ENCODE measurements at regions not wholly inside any gene's neighbourhood (a gene's known extent, or its start where the extent isn't known, plus 50 kb on each side); places are given as distances from the start of the nearest gene placed in this dataset.

DNA sequence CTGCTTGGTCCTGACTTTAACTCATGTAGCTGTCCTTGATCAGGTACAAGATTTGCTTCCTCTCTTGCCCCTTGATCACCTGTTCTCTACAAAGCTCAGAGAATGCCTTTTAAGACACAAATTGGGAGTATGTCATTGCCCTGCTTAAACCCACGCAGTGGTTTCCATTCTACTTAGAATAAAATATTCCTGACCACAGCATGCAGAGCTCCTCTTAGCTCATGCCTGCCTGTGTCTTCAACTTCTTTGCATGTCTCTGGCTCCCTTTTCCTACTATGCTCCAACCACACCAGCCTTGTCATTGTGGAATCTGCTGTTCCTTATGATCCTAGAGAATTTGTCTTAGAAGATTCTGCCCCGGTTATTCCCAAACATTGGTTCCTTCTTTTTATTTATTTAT is 393.1 kb downstream of the RRAGC start:
- Histone ChIP-seq H3K4ac (ENCODE audit: low read depth, low read length) (no peak overlapping the region), H3K9ac (ENCODE audit: low read length) (no peak overlapping the region), H3K56ac (ENCODE audit: low read length) (no peak overlapping the region), H2BK120ac (ENCODE audit: low read depth, low read length) (no peak overlapping the region), H3K23ac (ENCODE audit: low read length) (no peak overlapping the region), H2BK5ac (ENCODE audit: low read length) (no peak overlapping the region), H3K4me3 (ENCODE audit: low read length) (no peak overlapping the region), H3K27me3 (ENCODE audit: insufficient read depth, low read length, poor library complexity) (no peaks in the 10 kb centered on the region), H3K4me1 (ENCODE audit: control insufficient read depth, low read depth, low read length) (peaks cover 4% of the 10 kb centered on the region), H3K36me3 (ENCODE audit: control insufficient read depth, insufficient read depth, low read length) (no peaks in the 10 kb centered on the region), H3K18ac (ENCODE audit: low read length) (no peak overlapping the region), H4K8ac (ENCODE audit: low read depth, low read length) (no peak overlapping the region), H2BK15ac (replicated peaks; ENCODE audit: low read depth) (no peak overlapping the region), H3K27ac (ENCODE audit: low read depth, low read length) (no peak overlapping the region), H2AK5ac (ENCODE audit: low read length) (no peak overlapping the region), H3K4me2 (ENCODE audit: low read length) (no peak overlapping the region), H4K5ac (ENCODE audit: low read length) (no peak overlapping the region), H3K79me2 (ENCODE audit: control insufficient read depth, insufficient read depth, low read length) (no peaks in the 10 kb centered on the region), H3K79me1 (ENCODE audit: low read length) (no peaks in the 10 kb centered on the region)
- DNase-seq = no peak
- no CpG with 5 or more reads among the region's 2 CpGs for WGBS (ENCODE audit: extremely low coverage, insufficient coverage, low lambda C conversion rate)

DNA sequence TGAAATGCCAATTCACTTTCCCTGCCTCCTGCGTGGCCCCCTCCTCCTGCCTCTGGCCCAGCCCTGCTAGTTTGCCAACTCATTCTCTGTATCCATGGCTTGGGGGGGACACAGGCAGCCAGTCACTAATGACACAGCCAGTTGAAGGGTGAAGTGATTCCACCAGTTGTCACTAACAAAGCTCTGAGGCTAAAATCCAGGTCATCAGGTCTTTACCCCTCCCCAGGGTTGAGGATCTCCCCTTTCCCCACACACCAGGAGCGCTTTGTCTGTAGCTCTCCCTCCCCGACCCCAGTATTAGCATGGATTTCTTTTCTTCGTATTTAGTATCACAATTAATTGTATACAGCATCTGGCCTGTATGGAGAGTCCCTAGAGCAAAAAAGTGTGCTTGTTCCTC is 394.1 kb downstream of the RRAGC start:
- no peak overlapping the region for H2BK5ac ChIP-seq (ENCODE audit: low read length)
- no peaks in the 10 kb centered on the region for H3K79me2 ChIP-seq (ENCODE audit: control insufficient read depth, insufficient read depth, low read length)
- H3K9ac ChIP-seq (ENCODE audit: low read length) = no peak overlapping the region
- no peaks in the 10 kb centered on the region for H3K79me1 ChIP-seq (ENCODE audit: low read length)
- H3K36me3 ChIP-seq (ENCODE audit: control insufficient read depth, insufficient read depth, low read length) = no peaks in the 10 kb centered on the region
- WGBS (ENCODE audit: extremely low coverage, insufficient coverage, low lambda C conversion rate) = no CpG with 5 or more reads among the region's 4 CpGs
- H2BK15ac ChIP-seq (replicated peaks; ENCODE audit: low read depth) = no peak overlapping the region
- no peak overlapping the region for H3K56ac ChIP-seq (ENCODE audit: low read length)
- H3K18ac ChIP-seq (ENCODE audit: low read length) = no peak overlapping the region
- no peak overlapping the region for H3K4me2 ChIP-seq (ENCODE audit: low read length)
- no peak overlapping the region for H4K5ac ChIP-seq (ENCODE audit: low read length)
- H3K27me3 ChIP-seq (ENCODE audit: insufficient read depth, low read length, poor library complexity) = no peaks in the 10 kb centered on the region
- no peak overlapping the region for H3K4ac ChIP-seq (ENCODE audit: low read depth, low read length)
- no peak overlapping the region for H3K4me3 ChIP-seq (ENCODE audit: low read length)
- no peak overlapping the region for H2AK5ac ChIP-seq (ENCODE audit: low read length)
- peaks cover 4% of the 10 kb centered on the region for H3K4me1 ChIP-seq (ENCODE audit: control insufficient read depth, low read depth, low read length)
- no peak overlapping the region for H4K8ac ChIP-seq (ENCODE audit: low read depth, low read length)
- H2BK120ac ChIP-seq (ENCODE audit: low read depth, low read length) = no peak overlapping the region
- no peak overlapping the region for H3K23ac ChIP-seq (ENCODE audit: low read length)
- DNase-seq = no peak
- H3K27ac ChIP-seq (ENCODE audit: low read depth, low read length) = no peak overlapping the region

DNA sequence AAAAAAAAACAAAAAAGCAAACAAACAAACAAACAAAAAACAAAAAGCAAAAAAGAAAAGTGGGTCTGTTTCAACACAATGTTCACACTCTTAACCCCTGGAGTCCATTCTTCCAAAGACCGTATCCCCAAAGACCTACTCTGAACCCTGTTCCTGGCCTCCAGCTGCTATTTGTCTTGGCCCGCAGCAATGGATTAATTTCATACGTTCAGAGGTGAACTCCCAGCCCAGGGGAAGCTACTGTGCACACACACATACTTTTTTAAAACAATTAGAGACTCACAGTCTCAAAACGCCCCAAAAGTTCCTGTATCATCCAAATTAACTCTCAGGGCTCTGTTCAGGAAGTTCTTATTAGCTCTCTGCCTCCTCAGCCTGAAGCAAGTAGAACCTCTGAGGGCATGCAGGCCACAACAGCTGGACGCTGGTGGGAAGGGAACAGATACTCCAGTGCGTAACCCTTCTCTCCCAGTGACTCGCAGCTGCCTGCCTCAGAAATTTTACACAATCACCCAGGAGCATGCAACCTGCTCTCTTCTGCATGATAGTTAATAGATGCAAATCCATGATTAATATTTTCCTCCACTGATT is 395.4 kb downstream of the RRAGC start:
- Histone ChIP-seq H4K8ac (ENCODE audit: low read depth, low read length) (no peak overlapping the region), H3K36me3 (ENCODE audit: control insufficient read depth, insufficient read depth, low read length) (no peaks in the 10 kb centered on the region), H3K23ac (ENCODE audit: low read length) (no peak overlapping the region), H3K18ac (ENCODE audit: low read length) (no peak overlapping the region), H3K79me2 (ENCODE audit: control insufficient read depth, insufficient read depth, low read length) (no peaks in the 10 kb centered on the region), H3K9ac (ENCODE audit: low read length) (no peak overlapping the region), H3K79me1 (ENCODE audit: low read length) (no peaks in the 10 kb centered on the region), H2BK5ac (ENCODE audit: low read length) (no peak overlapping the region), H2BK120ac (ENCODE audit: low read depth, low read length) (no peak overlapping the region), H3K27ac (ENCODE audit: low read depth, low read length) (no peak overlapping the region), H3K27me3 (ENCODE audit: insufficient read depth, low read length, poor library complexity) (no peaks in the 10 kb centered on the region), H2BK15ac (replicated peaks; ENCODE audit: low read depth) (no peak overlapping the region), H3K56ac (ENCODE audit: low read length) (no peak overlapping the region), H3K4ac (ENCODE audit: low read depth, low read length) (no peak overlapping the region), H2AK5ac (ENCODE audit: low read length) (no peak overlapping the region), H3K4me2 (ENCODE audit: low read length) (no peak overlapping the region), H3K4me1 (ENCODE audit: control insufficient read depth, low read depth, low read length) (peaks cover 4% of the 10 kb centered on the region), H3K4me3 (ENCODE audit: low read length) (no peak overlapping the region), H4K5ac (ENCODE audit: low read length) (no peak overlapping the region)
- DNase-seq = no peak
- no CpG with 5 or more reads among the region's 7 CpGs for WGBS (ENCODE audit: extremely low coverage, insufficient coverage, low lambda C conversion rate)

DNA sequence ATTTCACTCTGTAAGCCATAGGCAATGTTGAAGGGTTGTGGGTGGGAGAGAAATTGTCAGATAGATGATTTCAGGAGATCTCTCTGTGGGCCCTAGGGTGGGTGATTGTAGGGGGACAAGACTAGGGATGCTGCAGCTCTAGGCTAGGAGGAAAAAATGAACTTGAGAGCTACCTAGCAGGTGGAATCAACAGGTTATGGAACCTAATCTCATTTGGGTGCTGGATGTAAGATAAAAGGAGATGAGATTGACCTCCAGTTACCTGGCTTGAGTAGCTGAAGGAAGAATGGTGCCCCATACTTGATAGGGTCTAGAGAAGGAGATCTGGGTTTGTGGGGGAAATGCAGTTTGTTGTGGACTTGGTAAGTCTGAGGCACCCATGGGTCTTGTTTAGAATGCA is 396.5 kb downstream of the RRAGC start:
- Histone ChIP-seq H3K36me3 (ENCODE audit: control insufficient read depth, insufficient read depth, low read length) (no peaks in the 10 kb centered on the region), H3K23ac (ENCODE audit: low read length) (no peak overlapping the region), H3K4ac (ENCODE audit: low read depth, low read length) (no peak overlapping the region), H3K79me1 (ENCODE audit: low read length) (no peaks in the 10 kb centered on the region), H3K18ac (ENCODE audit: low read length) (no peak overlapping the region), H2BK5ac (ENCODE audit: low read length) (no peak overlapping the region), H3K27me3 (ENCODE audit: insufficient read depth, low read length, poor library complexity) (no peaks in the 10 kb centered on the region), H4K5ac (ENCODE audit: low read length) (no peak overlapping the region), H3K56ac (ENCODE audit: low read length) (no peak overlapping the region), H3K79me2 (ENCODE audit: control insufficient read depth, insufficient read depth, low read length) (no peaks in the 10 kb centered on the region), H2AK5ac (ENCODE audit: low read length) (no peak overlapping the region), H4K8ac (ENCODE audit: low read depth, low read length) (no peak overlapping the region), H2BK120ac (ENCODE audit: low read depth, low read length) (no peak overlapping the region), H3K9ac (ENCODE audit: low read length) (no peak overlapping the region), H3K27ac (ENCODE audit: low read depth, low read length) (no peak overlapping the region), H3K4me2 (ENCODE audit: low read length) (no peak overlapping the region), H3K4me3 (ENCODE audit: low read length) (no peak overlapping the region), H2BK15ac (replicated peaks; ENCODE audit: low read depth) (no peak overlapping the region), H3K4me1 (ENCODE audit: control insufficient read depth, low read depth, low read length) (peaks cover 4% of the 10 kb centered on the region)
- no peak for DNase-seq

DNA sequence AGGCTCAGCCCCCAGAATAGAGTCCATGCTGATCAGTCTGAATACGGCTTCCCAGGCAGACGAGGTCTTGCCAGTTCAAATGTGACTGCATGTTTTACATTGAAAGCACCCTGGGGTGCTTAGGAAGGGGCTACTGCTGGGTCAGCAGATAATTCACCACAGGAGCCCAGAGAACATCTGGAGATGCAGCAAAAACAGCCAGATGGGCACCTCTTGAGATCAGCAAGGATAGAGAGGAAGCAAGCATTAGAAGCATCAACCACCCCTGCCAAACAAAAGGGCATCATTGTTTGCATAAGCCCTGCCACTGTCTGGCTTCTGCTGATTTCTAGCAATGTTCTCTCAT is 403.1 kb downstream of the RRAGC start:
- Histone ChIP-seq H4K8ac (ENCODE audit: low read depth, low read length) (no peak overlapping the region), H3K27me3 (ENCODE audit: insufficient read depth, low read length, poor library complexity) (no peaks in the 10 kb centered on the region), H3K4me3 (ENCODE audit: low read length) (no peak overlapping the region), H3K79me2 (ENCODE audit: control insufficient read depth, insufficient read depth, low read length) (no peaks in the 10 kb centered on the region), H2AK5ac (ENCODE audit: low read length) (no peak overlapping the region), H3K4me1 (ENCODE audit: control insufficient read depth, low read depth, low read length) (peaks cover 2% of the 10 kb centered on the region), H3K23ac (ENCODE audit: low read length) (no peak overlapping the region), H2BK5ac (ENCODE audit: low read length) (no peak overlapping the region), H3K36me3 (ENCODE audit: control insufficient read depth, insufficient read depth, low read length) (no peaks in the 10 kb centered on the region), H4K5ac (ENCODE audit: low read length) (no peak overlapping the region), H2BK15ac (replicated peaks; ENCODE audit: low read depth) (no peak overlapping the region), H3K56ac (ENCODE audit: low read length) (no peak overlapping the region), H3K4me2 (ENCODE audit: low read length) (no peak overlapping the region), H3K4ac (ENCODE audit: low read depth, low read length) (no peak overlapping the region), H3K18ac (ENCODE audit: low read length) (no peak overlapping the region), H3K27ac (ENCODE audit: low read depth, low read length) (no peak overlapping the region), H3K9ac (ENCODE audit: low read length) (no peak overlapping the region), H2BK120ac (ENCODE audit: low read depth, low read length) (no peak overlapping the region), H3K79me1 (ENCODE audit: low read length) (no peaks in the 10 kb centered on the region)
- no CpG with 5 or more reads among the region's 2 CpGs for WGBS (ENCODE audit: extremely low coverage, insufficient coverage, low lambda C conversion rate)
- no peak for DNase-seq

DNA sequence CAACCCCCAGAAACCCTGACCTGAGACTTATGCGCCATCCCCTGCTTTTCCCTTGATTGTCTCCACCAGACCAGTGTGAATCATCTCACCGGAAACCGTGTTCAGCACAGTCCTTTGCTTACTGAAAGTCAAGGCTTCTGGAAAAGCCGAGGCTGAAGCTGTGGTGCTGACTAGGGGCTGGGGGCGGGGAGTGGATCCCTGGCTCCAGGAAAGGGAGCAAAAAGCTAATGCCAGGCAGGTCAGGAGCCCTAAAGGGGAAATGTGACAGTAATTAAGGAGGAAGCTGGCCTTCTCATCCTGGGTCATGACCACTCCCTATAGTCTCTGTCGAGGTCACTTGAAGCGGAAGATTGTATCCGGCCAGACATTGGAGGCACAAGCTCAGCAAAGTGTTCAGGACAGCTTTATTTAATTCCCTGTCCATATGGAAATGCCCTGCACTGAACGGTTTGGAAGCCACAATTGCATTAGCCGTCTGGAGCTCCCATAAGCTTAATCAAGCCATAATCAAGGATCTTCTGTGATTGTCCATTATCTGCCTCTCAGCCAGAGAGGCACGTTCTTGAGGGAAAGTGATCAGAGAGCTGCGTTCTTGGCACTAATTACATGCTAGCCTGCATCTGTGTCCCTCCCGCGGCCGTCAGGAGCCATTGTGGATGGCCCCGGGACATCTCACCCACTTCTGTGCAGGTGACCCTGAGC is 403.6 kb downstream of the RRAGC start:
- Histone ChIP-seq H3K4me1 (ENCODE audit: control insufficient read depth, low read depth, low read length) (peaks cover 2% of the 10 kb centered on the region), H2BK120ac (ENCODE audit: low read depth, low read length) (no peak overlapping the region), H3K79me2 (ENCODE audit: control insufficient read depth, insufficient read depth, low read length) (no peaks in the 10 kb centered on the region), H4K5ac (ENCODE audit: low read length) (no peak overlapping the region), H3K36me3 (ENCODE audit: control insufficient read depth, insufficient read depth, low read length) (no peaks in the 10 kb centered on the region), H3K27ac (ENCODE audit: low read depth, low read length) (no peak overlapping the region), H3K9ac (ENCODE audit: low read length) (no peak overlapping the region), H3K4me3 (ENCODE audit: low read length) (no peak overlapping the region), H2BK15ac (replicated peaks; ENCODE audit: low read depth) (no peak overlapping the region), H2BK5ac (ENCODE audit: low read length) (no peak overlapping the region), H2AK5ac (ENCODE audit: low read length) (no peak overlapping the region), H3K4ac (ENCODE audit: low read depth, low read length) (no peak overlapping the region), H3K18ac (ENCODE audit: low read length) (no peak overlapping the region), H3K56ac (ENCODE audit: low read length) (no peak overlapping the region), H3K23ac (ENCODE audit: low read length) (no peak overlapping the region), H3K27me3 (ENCODE audit: insufficient read depth, low read length, poor library complexity) (no peaks in the 10 kb centered on the region), H3K4me2 (ENCODE audit: low read length) (no peak overlapping the region), H4K8ac (ENCODE audit: low read depth, low read length) (no peak overlapping the region), H3K79me1 (ENCODE audit: low read length) (no peaks in the 10 kb centered on the region)
- no peak for DNase-seq
- no CpG with 5 or more reads among the region's 16 CpGs for WGBS (ENCODE audit: extremely low coverage, insufficient coverage, low lambda C conversion rate)
